Esophagus muscularis mucosa (tissue), 4 donors: ENCODE measurements at regions not wholly inside any gene's neighbourhood (a gene's known extent, or its start where the extent isn't known, plus 50 kb on each side); places are given as distances from the start of the nearest gene placed in this dataset.

Experiments used
- DNase-seq: peaks from one replicate; pipeline ENCODE4 v3.0.0-alpha.2; 2017; ENCODE audit errors: extremely low spot score
- H3K27ac ChIP-seq, 4 donors: fragments of 200-600 bp; sonication (generic); replicated peaks in 1 of 4; 1 replicate in 3 of 4; 2 replicates in 1 of 4; pipeline ENCODE4 v1.5.1; 2016 to 2019; ENCODE audit warnings: mild to moderate bottlenecking in 1 of 4
- H3K27me3 ChIP-seq, 4 donors: fragments of 200-600 bp; sonication (generic); one replicate each; pipeline versions ENCODE4 v1.5.1 to v1.6.0; 2016 to 2019
- H3K36me3 ChIP-seq, 4 donors: fragments of 200-600 bp; sonication (generic); one replicate each; pipeline ENCODE4 v1.5.1; 2016 to 2019
- H3K4me1 ChIP-seq, 4 donors: fragments of 200-600 bp; sonication (generic); one replicate each; pipeline ENCODE4 v1.5.1; 2016 to 2019
- H3K4me3 ChIP-seq, 4 donors: fragments of 200-600 bp; sonication (generic); 1 replicate in 2 of 4; 2 replicates in 2 of 4; pipeline ENCODE4 v1.5.1; 2016 to 2019; ENCODE audit warnings: mild to moderate bottlenecking in 4 of 4, moderate library complexity in 1 of 4
- H3K9me3 ChIP-seq, 4 donors: fragments of 200-600 bp; sonication (generic); 1 replicate in 3 of 4; 2 replicates in 1 of 4; pipeline ENCODE4 v1.5.1; 2016 to 2019
- CTCF ChIP-seq, 3 experiments: fragments of 200-600 bp in 2 of 3; fragments of 450-650 bp in 1 of 3; sonication (generic) in 2 of 3; IDR thresholded peaks; one replicate each; pipeline ENCODE4 v1.5.1; 2017 to 2019; ENCODE audit warnings: antibody characterized with exemption in 3 of 3, mild to moderate bottlenecking in 2 of 3, moderate library complexity in 1 of 3
- EP300 ChIP-seq: sonication (generic); formaldehyde crosslinking; IDR thresholded peaks from one replicate; pipeline ENCODE4 v1.6.1; 2017; ENCODE audit warnings: antibody characterized with exemption
- POLR2A ChIP-seq: fragments of 450-650 bp; IDR thresholded peaks from one replicate; pipeline ENCODE4 v1.6.1; 2017; ENCODE audit warnings: antibody characterized with exemption, moderate library complexity, mild to moderate bottlenecking, low read depth
- POLR2AphosphoS5 ChIP-seq, 2 donors: sonication (generic); formaldehyde crosslinking; IDR thresholded peaks; one replicate each; pipeline ENCODE4 v1.6.1; 2017; ENCODE audit warnings: antibody characterized with exemption in 2 of 2
- WGBS: methylation state at CpG from one replicate; pipeline ENCODE4 v1.1.5; 2018; 5-methylcytosine and 5-hydroxymethylcytosine counted together
- intact Hi-C: fragments of 100-400 bp; cut with DNase I; formaldehyde crosslinking; loops from one replicate; pipeline ENCODE4 v1.15.1; 2023
- small RNA-seq, 3 donors: library from RNA; depleted of rRNA; stranded (forward); fragments of <200 nt; gene quantifications; one replicate each; pipeline ENCODE3, GENCODE V24; 2016

GRCh38 chr9:784916-785315 is 56.6 kb upstream of the DMRT1 start:
- Histone ChIP-seq H3K36me3 (no peaks in the 10 kb centered on the region), H3K9me3 (no peaks in the 10 kb centered on the region), H3K27me3 (no peaks in the 10 kb centered on the region), H3K27ac (no peak overlapping the region), H3K4me1 (no peaks in the 10 kb centered on the region), H3K4me3 (no peak overlapping the region)
- intact Hi-C loops = no loop called here
- no peak for TF ChIP-seq EP300
- no peak for TF ChIP-seq CTCF (IDR thresholded peaks at IDR 0.05)
- no peak for TF ChIP-seq POLR2A
- no peak for TF ChIP-seq POLR2AphosphoS5 (IDR thresholded peaks at IDR 0.05)
- DNase-seq = no peak
- WGBS = 74% methylated on average over 2 of the region's 2 CpGs

GRCh38 chr9:785997-786396 is 55.5 kb upstream of the DMRT1 start:
- no peak overlapping the region for H3K4me3 ChIP-seq
- DNase-seq = no peak
- no peaks in the 10 kb centered on the region for H3K4me1 ChIP-seq
- H3K27ac ChIP-seq = no peak overlapping the region
- 60% methylated on average over 5 of the region's 5 CpGs for WGBS
- H3K36me3 ChIP-seq = no peaks in the 10 kb centered on the region
- no peaks in the 10 kb centered on the region for H3K9me3 ChIP-seq
- H3K27me3 ChIP-seq = no peaks in the 10 kb centered on the region
- intact Hi-C loops = no loop called here
- TF ChIP-seq CTCF (IDR thresholded peaks at IDR 0.05) = no peak
- TF ChIP-seq POLR2AphosphoS5 (IDR thresholded peaks at IDR 0.05) = no peak
- TF ChIP-seq POLR2A = no peak
- no peak for TF ChIP-seq EP300

GRCh38 chr9:786405-786804 is 55.1 kb upstream of the DMRT1 start:
- intact Hi-C loops = no loop called here
- WGBS = 75% methylated on average over 6 of the region's 6 CpGs
- Histone ChIP-seq H3K4me1 (no peaks in the 10 kb centered on the region), H3K4me3 (no peak overlapping the region), H3K9me3 (no peaks in the 10 kb centered on the region), H3K36me3 (no peaks in the 10 kb centered on the region), H3K27ac (no peak overlapping the region), H3K27me3 (no peaks in the 10 kb centered on the region)
- TF ChIP-seq CTCF (IDR thresholded peaks at IDR 0.05) = no peak
- DNase-seq = no peak

- WGBS = 92% methylated on average over 4 of the region's 6 CpGs
- H3K27ac ChIP-seq = no peak overlapping the region
- no peaks in the 10 kb centered on the region for H3K36me3 ChIP-seq
- no peaks in the 10 kb centered on the region for H3K27me3 ChIP-seq
- no peak overlapping the region for H3K4me3 ChIP-seq
- TF ChIP-seq EP300 (no peak), POLR2A (no peak), POLR2AphosphoS5 (IDR thresholded peaks at IDR 0.05) (no peak), CTCF (IDR thresholded peaks at IDR 0.05) (no peak)
- DNase-seq = no peak
- H3K4me1 ChIP-seq = no peaks in the 10 kb centered on the region
- intact Hi-C loops = no loop called here
- no peaks in the 10 kb centered on the region for H3K9me3 ChIP-seq
These were observed 52.7 kb upstream of the DMRT1 start for GRCh38 chr9:788777-789176.

Small RNA genes in the stretch of these regions (small RNA-seq; reads per million reads assigned to genes)
- gene AL392089.1 (0 reads per million in 3 donors), gene RNU6-1327P (0 reads per million in 3 donors)
